WTC11 (cell line): ENCODE measurements at regions not wholly inside any gene's neighbourhood (a gene's known extent, or its start where the extent isn't known, plus 50 kb on each side); places are given as distances from the start of the nearest gene placed in this dataset.

Experiments used
- USF1 ChIP-seq: sonication (generic); formaldehyde crosslinking; IDR thresholded peaks from 2 replicates; pipeline ENCODE4 v1.8.0; 2022; ENCODE audit warnings: mild to moderate bottlenecking, missing genetic modification reagents
- TF ChIP-seq, protein P1 (sequence below): sonication (generic); formaldehyde crosslinking; IDR thresholded peaks from 2 replicates; pipeline ENCODE4 v1.8.0; 2022; ENCODE audit warnings: missing genetic modification reagents
- TF ChIP-seq, protein P2 (sequence below): fragments of 200-600 bp; IDR thresholded peaks from 2 replicates; pipeline ENCODE4 v1.8.0; 2022; ENCODE audit warnings: antibody characterized with exemption

- TF ChIP-seq, protein P1, sequence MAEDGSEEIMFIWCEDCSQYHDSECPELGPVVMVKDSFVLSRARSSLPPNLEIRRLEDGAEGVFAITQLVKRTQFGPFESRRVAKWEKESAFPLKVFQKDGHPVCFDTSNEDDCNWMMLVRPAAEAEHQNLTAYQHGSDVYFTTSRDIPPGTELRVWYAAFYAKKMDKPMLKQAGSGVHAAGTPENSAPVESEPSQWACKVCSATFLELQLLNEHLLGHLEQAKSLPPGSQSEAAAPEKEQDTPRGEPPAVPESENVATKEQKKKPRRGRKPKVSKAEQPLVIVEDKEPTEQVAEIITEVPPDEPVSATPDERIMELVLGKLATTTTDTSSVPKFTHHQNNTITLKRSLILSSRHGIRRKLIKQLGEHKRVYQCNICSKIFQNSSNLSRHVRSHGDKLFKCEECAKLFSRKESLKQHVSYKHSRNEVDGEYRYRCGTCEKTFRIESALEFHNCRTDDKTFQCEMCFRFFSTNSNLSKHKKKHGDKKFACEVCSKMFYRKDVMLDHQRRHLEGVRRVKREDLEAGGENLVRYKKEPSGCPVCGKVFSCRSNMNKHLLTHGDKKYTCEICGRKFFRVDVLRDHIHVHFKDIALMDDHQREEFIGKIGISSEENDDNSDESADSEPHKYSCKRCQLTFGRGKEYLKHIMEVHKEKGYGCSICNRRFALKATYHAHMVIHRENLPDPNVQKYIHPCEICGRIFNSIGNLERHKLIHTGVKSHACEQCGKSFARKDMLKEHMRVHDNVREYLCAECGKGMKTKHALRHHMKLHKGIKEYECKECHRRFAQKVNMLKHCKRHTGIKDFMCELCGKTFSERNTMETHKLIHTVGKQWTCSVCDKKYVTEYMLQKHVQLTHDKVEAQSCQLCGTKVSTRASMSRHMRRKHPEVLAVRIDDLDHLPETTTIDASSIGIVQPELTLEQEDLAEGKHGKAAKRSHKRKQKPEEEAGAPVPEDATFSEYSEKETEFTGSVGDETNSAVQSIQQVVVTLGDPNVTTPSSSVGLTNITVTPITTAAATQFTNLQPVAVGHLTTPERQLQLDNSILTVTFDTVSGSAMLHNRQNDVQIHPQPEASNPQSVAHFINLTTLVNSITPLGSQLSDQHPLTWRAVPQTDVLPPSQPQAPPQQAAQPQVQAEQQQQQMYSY = no peak
- TF ChIP-seq USF1 (CRISPR knock-in tag) = no peak
- TF ChIP-seq, protein P2, sequence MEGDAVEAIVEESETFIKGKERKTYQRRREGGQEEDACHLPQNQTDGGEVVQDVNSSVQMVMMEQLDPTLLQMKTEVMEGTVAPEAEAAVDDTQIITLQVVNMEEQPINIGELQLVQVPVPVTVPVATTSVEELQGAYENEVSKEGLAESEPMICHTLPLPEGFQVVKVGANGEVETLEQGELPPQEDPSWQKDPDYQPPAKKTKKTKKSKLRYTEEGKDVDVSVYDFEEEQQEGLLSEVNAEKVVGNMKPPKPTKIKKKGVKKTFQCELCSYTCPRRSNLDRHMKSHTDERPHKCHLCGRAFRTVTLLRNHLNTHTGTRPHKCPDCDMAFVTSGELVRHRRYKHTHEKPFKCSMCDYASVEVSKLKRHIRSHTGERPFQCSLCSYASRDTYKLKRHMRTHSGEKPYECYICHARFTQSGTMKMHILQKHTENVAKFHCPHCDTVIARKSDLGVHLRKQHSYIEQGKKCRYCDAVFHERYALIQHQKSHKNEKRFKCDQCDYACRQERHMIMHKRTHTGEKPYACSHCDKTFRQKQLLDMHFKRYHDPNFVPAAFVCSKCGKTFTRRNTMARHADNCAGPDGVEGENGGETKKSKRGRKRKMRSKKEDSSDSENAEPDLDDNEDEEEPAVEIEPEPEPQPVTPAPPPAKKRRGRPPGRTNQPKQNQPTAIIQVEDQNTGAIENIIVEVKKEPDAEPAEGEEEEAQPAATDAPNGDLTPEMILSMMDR = no peak
These were observed 1083.8 kb upstream of the NRXN1 start for GRCh38 chr2:52115750-52116149.
